Tibial nerve (tissue), 4 donors: ENCODE measurements at regions not wholly inside any gene's neighbourhood (a gene's known extent, or its start where the extent isn't known, plus 50 kb on each side); places are given as distances from the start of the nearest gene placed in this dataset.

Experiments
- EP300 ChIP-seq, 2 donors: sonication (generic); formaldehyde crosslinking; IDR thresholded peaks; one replicate each; pipeline ENCODE4 v1.6.1; 2017; ENCODE audit warnings: antibody characterized with exemption in 2 of 2, mild to moderate bottlenecking in 1 of 2
- POLR2A ChIP-seq, 2 donors: fragments of 450-650 bp; IDR thresholded peaks; one replicate each; pipeline ENCODE4 v1.6.1; 2017; ENCODE audit warnings: antibody characterized with exemption in 2 of 2, mild to moderate bottlenecking in 2 of 2, moderate library complexity in 2 of 2
- TF ChIP-seq, protein P1 (sequence below), 5 experiments: fragments of 200-600 bp in 3 of 5; fragments of 450-650 bp in 2 of 5; sonication (generic) in 3 of 5; IDR thresholded peaks; one replicate each; pipeline ENCODE4 v1.5.1; 2016 to 2019; ENCODE audit warnings: antibody characterized with exemption in 5 of 5, mild to moderate bottlenecking in 3 of 5, moderate library complexity in 2 of 5

DNA sequence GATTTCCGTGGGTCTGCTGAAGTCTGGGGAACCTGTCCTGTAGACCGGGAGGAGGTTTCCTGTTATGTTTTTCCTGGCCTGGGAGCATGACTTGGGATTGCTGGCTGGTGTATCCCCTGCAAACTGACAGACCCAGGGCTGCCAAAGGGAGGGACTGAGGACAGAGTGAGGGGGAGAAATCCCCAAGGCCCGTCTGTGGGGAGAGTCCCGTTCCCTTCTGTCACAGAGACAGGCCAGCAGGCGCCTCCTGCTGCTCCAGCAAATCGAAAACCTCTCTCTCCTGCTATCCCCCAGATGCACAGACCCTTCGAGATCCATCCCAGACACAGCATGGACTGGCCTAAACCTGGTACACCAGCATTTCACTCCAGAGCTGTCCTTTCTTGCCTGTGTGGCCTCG lies 56.2 kb upstream of the ALDH1B1 start:
- TF ChIP-seq, protein P1, sequence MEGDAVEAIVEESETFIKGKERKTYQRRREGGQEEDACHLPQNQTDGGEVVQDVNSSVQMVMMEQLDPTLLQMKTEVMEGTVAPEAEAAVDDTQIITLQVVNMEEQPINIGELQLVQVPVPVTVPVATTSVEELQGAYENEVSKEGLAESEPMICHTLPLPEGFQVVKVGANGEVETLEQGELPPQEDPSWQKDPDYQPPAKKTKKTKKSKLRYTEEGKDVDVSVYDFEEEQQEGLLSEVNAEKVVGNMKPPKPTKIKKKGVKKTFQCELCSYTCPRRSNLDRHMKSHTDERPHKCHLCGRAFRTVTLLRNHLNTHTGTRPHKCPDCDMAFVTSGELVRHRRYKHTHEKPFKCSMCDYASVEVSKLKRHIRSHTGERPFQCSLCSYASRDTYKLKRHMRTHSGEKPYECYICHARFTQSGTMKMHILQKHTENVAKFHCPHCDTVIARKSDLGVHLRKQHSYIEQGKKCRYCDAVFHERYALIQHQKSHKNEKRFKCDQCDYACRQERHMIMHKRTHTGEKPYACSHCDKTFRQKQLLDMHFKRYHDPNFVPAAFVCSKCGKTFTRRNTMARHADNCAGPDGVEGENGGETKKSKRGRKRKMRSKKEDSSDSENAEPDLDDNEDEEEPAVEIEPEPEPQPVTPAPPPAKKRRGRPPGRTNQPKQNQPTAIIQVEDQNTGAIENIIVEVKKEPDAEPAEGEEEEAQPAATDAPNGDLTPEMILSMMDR (IDR thresholded peaks at IDR 0.05) = no peak
- TF ChIP-seq EP300 (IDR thresholded peaks at IDR 0.05) (no peak), POLR2A (IDR thresholded peaks at IDR 0.05) (no peak)
